Loucy (cell line): ENCODE measurements at regions not wholly inside any gene's neighbourhood (a gene's known extent, or its start where the extent isn't known, plus 50 kb on each side); places are given as distances from the start of the nearest gene placed in this dataset.

Experiments
- CTCF ChIP-seq: fragments of 200-600 bp; sonication (generic); conservative IDR thresholded peaks from 2 replicates; pipeline ENCODE4 v1.5.1; 2014; ENCODE audit warnings: mild to moderate bottlenecking, antibody characterized with exemption, low read length
- EZH2phosphoT487 ChIP-seq: fragments of 200-600 bp; IDR thresholded peaks from 2 replicates; pipeline ENCODE4 v1.6.1; 2018; ENCODE audit warnings: antibody characterized with exemption, mild to moderate bottlenecking, moderate library complexity, borderline replicate concordance

- TF ChIP-seq CTCF = no peak
- no peak for TF ChIP-seq EZH2phosphoT487
Measured at GRCh38 chr3:65284546-65284945, 596.7 kb upstream of the ADAMTS9 start.
